Muscle of leg (tissue), 3 donors: ENCODE measurements at regions not wholly inside any gene's neighbourhood (a gene's known extent, or its start where the extent isn't known, plus 50 kb on each side); places are given as distances from the start of the nearest gene placed in this dataset.

Experiments used
- DNase-seq: peaks from one replicate; pipeline ENCODE4 v3.0.0; 2013
- H3K27ac ChIP-seq: one replicate; pipeline ENCODE4 v1.5.1; 2013; ENCODE audit warnings: mild to moderate bottlenecking, low read length, control low read depth
- H3K27me3 ChIP-seq: one replicate; pipeline ENCODE4 v1.6.1; 2013; ENCODE audit warnings: low read length; ENCODE audit not compliant: control insufficient read depth, insufficient read depth
- H3K36me3 ChIP-seq: one replicate; pipeline ENCODE4 v1.6.1; 2013; ENCODE audit warnings: low read length; ENCODE audit not compliant: control insufficient read depth, insufficient read depth
- H3K4me1 ChIP-seq: one replicate; pipeline ENCODE4 v1.6.1; 2013; ENCODE audit warnings: low read length; ENCODE audit not compliant: control insufficient read depth, insufficient read depth
- H3K4me3 ChIP-seq: one replicate; pipeline ENCODE4 v1.5.1; 2013; ENCODE audit warnings: low read length, control low read depth
- H3K9me3 ChIP-seq: replicated peaks from 2 replicates; pipeline ENCODE4 v1.6.1; 2013; ENCODE audit warnings: low read depth, low read length; ENCODE audit not compliant: control insufficient read depth
- WGBS: methylation state at CpG from one replicate; pipeline ENCODE4 v1.1.5; 2013; ENCODE audit warnings: missing lambda C conversion rate; ENCODE audit not compliant: insufficient coverage; 5-methylcytosine and 5-hydroxymethylcytosine counted together

GRCh38 chr4:165686756-165687155, 186.3 kb upstream of the TLL1 start:
- 67% methylated on average over 1 of the region's 3 CpGs for WGBS

GRCh38 chr4:165689159-165689558, 183.9 kb upstream of the TLL1 start:
- Histone ChIP-seq H3K27me3 (no peaks in the 10 kb centered on the region), H3K4me3 (no peak overlapping the region), H3K36me3 (no peaks in the 10 kb centered on the region), H3K27ac (no peak overlapping the region), H3K9me3 (no peaks in the 10 kb centered on the region), H3K4me1 (no peaks in the 10 kb centered on the region)
- whole genome bisulfite sequencing: no CpG with 5 or more reads among the region's 3 CpGs
- no peak for DNase-seq

More at GRCh38 chr4:165686756-165687155, 186.3 kb upstream of the TLL1 start:
- Histone ChIP-seq H3K4me1 (no peaks in the 10 kb centered on the region), H3K4me3 (no peak overlapping the region), H3K36me3 (no peaks in the 10 kb centered on the region), H3K9me3 (no peaks in the 10 kb centered on the region), H3K27ac (no peak overlapping the region), H3K27me3 (no peaks in the 10 kb centered on the region)
- no peak for DNase-seq

GRCh38 chr4:165692082-165692481, 181.0 kb upstream of the TLL1 start:
- no CpG with 5 or more reads among the region's 3 CpGs for WGBS

GRCh38 chr4:165698272-165698671, 174.8 kb upstream of the TLL1 start:
- Histone ChIP-seq H3K27me3 (no peaks in the 10 kb centered on the region), H3K36me3 (no peaks in the 10 kb centered on the region), H3K9me3 (no peaks in the 10 kb centered on the region), H3K27ac (no peak overlapping the region), H3K4me1 (no peaks in the 10 kb centered on the region), H3K4me3 (no peak overlapping the region)
- WGBS: no CpG with 5 or more reads among the region's 2 CpGs
- no peak for DNase-seq

More at GRCh38 chr4:165692082-165692481, 181.0 kb upstream of the TLL1 start:
- H3K4me3 ChIP-seq: no peak overlapping the region
- no peaks in the 10 kb centered on the region for H3K4me1 ChIP-seq
- no peak for DNase-seq
- no peaks in the 10 kb centered on the region for H3K27me3 ChIP-seq
- H3K9me3 ChIP-seq: no peaks in the 10 kb centered on the region
- H3K36me3 ChIP-seq: no peaks in the 10 kb centered on the region
- H3K27ac ChIP-seq: no peak overlapping the region

DNA sequence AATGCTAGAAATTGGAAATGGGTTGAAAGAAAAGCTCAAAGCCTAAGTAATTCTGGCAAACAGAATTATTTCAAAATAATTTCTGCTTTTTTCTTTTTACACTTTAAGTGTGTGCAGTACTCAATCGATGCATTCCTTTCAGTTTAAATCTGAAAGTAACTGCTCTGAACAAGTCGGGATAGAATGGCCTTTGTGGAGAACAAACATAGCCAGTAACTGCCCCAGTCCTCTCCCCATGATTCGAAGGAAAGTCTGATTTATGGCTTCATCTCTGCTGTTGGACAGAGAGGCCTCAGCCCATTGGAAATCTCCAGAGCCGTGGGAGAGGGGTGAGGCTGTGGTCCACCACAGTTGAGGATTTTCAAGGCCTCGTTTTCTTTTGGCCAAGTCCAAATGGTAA, 174.0 kb upstream of the TLL1 start:
- Histone ChIP-seq H3K27me3 (no peaks in the 10 kb centered on the region), H3K4me3 (no peak overlapping the region), H3K4me1 (no peaks in the 10 kb centered on the region), H3K9me3 (no peaks in the 10 kb centered on the region), H3K27ac (no peak overlapping the region), H3K36me3 (no peaks in the 10 kb centered on the region)
- WGBS: no CpG with 5 or more reads among the region's 5 CpGs
- DNase-seq: no peak

DNA sequence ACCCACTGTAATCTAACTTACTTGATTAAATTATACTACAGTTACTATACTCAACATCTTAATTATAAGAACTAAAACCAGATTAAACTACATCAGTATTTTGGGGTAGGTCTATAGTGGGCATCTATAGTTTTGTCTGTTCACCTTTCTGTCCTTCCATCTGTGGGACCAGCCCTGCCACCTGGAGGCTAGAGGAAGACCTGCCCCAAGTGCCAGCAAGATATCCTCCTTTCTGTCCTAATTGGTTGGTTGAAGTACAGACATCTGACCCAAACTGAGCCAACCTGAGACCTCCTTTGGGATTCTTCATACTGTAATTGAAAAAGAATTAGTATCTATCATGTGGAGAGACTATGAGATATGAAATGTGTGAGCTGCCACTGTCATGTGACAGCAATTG, 172.2 kb upstream of the TLL1 start:
- Histone ChIP-seq H3K27me3 (no peaks in the 10 kb centered on the region), H3K36me3 (no peaks in the 10 kb centered on the region), H3K9me3 (no peaks in the 10 kb centered on the region), H3K27ac (no peak overlapping the region), H3K4me3 (no peak overlapping the region), H3K4me1 (no peaks in the 10 kb centered on the region)
- DNase-seq: no peak

GRCh38 chr4:165707128-165707527, 165.9 kb upstream of the TLL1 start:
- H3K27ac ChIP-seq: no peak overlapping the region
- H3K27me3 ChIP-seq: no peaks in the 10 kb centered on the region
- H3K9me3 ChIP-seq: no peaks in the 10 kb centered on the region
- H3K4me1 ChIP-seq: peaks cover 3% of the 10 kb centered on the region
- no peak overlapping the region for H3K4me3 ChIP-seq
- WGBS: no CpG with 5 or more reads among the region's 4 CpGs
- H3K36me3 ChIP-seq: no peaks in the 10 kb centered on the region
- peak; percentile 61 for DNase-seq

DNA sequence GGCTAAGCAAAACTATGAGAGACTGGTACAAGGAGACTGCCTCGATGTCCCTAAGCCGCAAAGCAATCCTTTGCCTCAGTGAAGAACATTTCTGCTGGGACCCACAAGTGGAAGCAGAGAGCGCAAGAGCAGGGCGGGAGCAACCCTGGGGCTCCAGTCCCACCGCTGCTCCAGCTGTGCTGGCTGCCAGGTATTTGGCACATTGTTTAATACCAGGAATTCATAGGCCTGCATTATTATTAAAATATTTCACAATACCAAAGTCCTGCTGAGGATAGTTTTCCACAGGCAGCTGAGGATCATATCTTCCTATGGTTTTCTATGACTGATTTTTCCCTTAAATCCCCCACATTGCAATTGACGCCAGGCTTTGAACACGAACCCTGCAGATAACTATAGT, 163.5 kb upstream of the TLL1 start:
- peak; percentile 72 for DNase-seq
- Histone ChIP-seq H3K4me1 (peaks cover 3% of the 10 kb centered on the region), H3K36me3 (no peaks in the 10 kb centered on the region), H3K27me3 (no peaks in the 10 kb centered on the region), H3K27ac (peak overlapping the region; percentile 59), H3K9me3 (no peaks in the 10 kb centered on the region), H3K4me3 (no peak overlapping the region)
- WGBS: 65% methylated on average over 4 of the region's 7 CpGs

DNA sequence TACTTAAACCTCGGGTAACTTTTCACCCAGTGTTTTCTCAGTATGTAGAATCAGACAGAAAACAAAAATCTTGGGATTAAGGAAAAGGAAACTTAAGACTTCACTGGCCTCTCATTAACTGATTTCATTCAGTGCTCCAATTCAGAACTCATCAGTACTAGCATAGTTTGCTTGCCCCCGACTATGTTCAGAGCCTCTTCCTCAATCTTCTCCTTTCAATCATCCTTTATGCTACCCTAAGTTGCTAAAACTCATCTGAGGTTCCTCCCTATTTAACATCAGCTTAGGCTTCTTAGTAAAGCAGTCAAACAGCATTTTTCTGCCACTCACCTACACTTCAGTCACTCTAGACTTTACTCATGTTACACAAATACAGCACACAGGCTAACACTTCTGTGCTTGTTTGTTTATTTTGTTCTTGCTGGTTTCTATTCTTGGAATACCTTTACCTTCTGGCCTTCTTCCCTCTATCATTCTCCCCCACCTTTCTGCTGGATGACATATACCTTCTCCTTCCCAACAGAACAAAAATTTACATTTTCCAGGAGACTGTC, 163.0 kb upstream of the TLL1 start:
- Histone ChIP-seq H3K27me3 (no peaks in the 10 kb centered on the region), H3K27ac (peak overlapping the region; percentile 59)

DNA sequence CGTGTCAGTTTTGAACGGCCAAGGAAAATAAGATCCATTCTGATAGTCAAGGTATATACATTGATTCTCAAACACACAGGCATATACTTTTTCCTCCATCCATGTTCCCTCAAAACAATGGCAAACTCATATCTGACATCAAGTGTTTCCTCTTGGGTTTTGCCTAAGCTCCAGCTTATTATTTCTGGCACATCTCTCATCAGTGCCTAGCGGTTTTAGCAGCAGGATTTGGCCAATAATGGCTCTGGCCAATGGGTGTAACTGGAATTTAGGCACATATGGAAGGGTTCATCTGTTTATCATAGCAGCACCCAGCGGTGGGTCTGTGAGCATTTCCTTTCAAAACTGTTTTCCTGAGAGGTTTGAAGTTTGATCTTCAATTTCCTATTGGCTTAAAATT, 161.6 kb upstream of the TLL1 start:
- Histone ChIP-seq H3K4me1 (peaks cover 3% of the 10 kb centered on the region), H3K9me3 (no peaks in the 10 kb centered on the region), H3K36me3 (no peaks in the 10 kb centered on the region), H3K27me3 (no peaks in the 10 kb centered on the region), H3K4me3 (no peak overlapping the region), H3K27ac (no peak overlapping the region)
- no peak for DNase-seq
- WGBS: no CpG with 5 or more reads among the region's 4 CpGs

More for the DNA sequence above, 163.0 kb upstream of the TLL1 start:
- no peak for DNase-seq
- 36% methylated on average over 1 of the region's 2 CpGs for WGBS
- H3K4me1 ChIP-seq: peaks cover 3% of the 10 kb centered on the region
- H3K9me3 ChIP-seq: no peaks in the 10 kb centered on the region
- no peaks in the 10 kb centered on the region for H3K36me3 ChIP-seq
- no peak overlapping the region for H3K4me3 ChIP-seq

- no peak for DNase-seq
- 90% methylated on average over 1 of the region's 2 CpGs for WGBS
- no peak overlapping the region for H3K27ac ChIP-seq
These were observed 161.1 kb upstream of the TLL1 start for GRCh38 chr4:165711912-165712311.

More at GRCh38 chr4:165711912-165712311, 161.1 kb upstream of the TLL1 start:
- Histone ChIP-seq H3K36me3 (no peaks in the 10 kb centered on the region), H3K4me3 (no peak overlapping the region), H3K27me3 (no peaks in the 10 kb centered on the region), H3K9me3 (no peaks in the 10 kb centered on the region), H3K4me1 (peaks cover 3% of the 10 kb centered on the region)
